Stimulated activated CD4-positive, alpha-beta T cell treated with anti-CD3 and anti-CD28 coated beads, Interleukin-12 subunit alpha, Interleukin-12 subunit beta, amount 100 ng/mL, for 4 hours (primary cell): ENCODE measurements at regions not wholly inside any gene's neighbourhood (a gene's known extent, or its start where the extent isn't known, plus 50 kb on each side); places are given as distances from the start of the nearest gene placed in this dataset.
A peak's percentile ranks its signal among the peaks of the same experiment; 100 is the strongest.

ENCODE experiments used
- DNase-seq: peaks from one replicate; pipeline ENCODE4 v3.0.0-alpha.2; 2020

- DNase-seq = no peak
These were observed 105.9 kb upstream of the ARHGEF26 start for GRCh38 chr3:154015307-154015706.

DNA sequence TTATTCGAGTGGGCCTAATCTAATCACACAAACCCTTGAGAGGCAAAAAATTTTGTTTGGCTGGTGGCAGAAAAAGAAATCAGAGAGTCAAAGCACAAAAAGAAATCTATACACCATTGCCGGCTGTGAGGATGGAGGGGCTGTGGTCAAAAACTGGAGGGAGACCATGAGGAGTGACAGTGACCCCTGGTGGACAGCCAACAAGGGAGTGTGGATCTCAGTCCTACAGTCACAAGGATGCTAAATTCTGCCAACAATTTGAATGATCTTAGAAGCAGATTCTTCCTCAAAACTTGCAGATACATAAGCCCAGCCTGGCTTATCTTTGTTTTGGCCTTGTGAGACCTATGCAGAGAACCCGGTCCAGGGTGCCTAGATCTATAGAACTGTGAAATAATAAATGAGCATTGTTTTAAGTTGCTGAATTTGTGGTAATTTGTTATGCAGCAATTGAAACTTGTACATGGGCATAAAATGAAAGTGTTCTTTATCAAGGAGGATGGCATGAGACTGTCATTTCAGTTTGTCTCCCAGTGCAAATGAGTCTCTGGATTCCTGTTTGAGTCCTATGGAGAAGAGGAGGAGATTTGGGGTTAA is 103.0 kb upstream of the ARHGEF26 start:
- peak; percentile 13 for DNase-seq

- DNase-seq = no peak
These were observed 98.6 kb upstream of the ARHGEF26 start for GRCh38 chr3:154022606-154023005.

- DNase-seq = no peak
These were observed 98.0 kb upstream of the ARHGEF26 start for GRCh38 chr3:154023148-154023547.

DNA sequence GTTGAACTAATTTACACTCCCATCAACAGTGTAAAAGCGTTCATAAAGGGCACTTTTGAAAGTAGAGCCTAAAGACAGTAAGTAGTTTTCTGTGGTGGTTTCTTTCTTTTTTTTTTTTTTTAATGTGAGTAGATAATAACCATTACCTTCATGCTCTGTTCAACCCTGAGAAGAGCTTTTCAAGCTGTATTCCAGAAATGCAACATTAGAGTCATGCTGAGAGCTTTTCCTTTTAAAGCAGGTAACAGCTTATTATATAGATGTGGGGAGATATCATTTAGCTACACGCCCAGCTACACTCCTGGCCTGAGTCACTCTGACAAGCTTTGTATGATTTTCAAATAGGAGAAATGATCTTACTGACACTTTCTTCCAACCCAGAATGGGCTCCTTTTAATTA is 96.2 kb upstream of the ARHGEF26 start:
- DNase-seq = no peak

GRCh38 chr3:154029926-154030325 is 91.3 kb upstream of the ARHGEF26 start:
- no peak for DNase-seq

GRCh38 chr3:154034797-154035330 is 86.3 kb upstream of the ARHGEF26 start:
- DNase-seq = no peak

GRCh38 chr3:154040283-154040682 is 80.9 kb upstream of the ARHGEF26 start:
- no peak for DNase-seq

- no peak for DNase-seq
These were observed 76.5 kb upstream of the ARHGEF26 start for GRCh38 chr3:154044671-154045070.

GRCh38 chr3:154050216-154050615 is 71.0 kb upstream of the ARHGEF26 start:
- DNase-seq = no peak

DNA sequence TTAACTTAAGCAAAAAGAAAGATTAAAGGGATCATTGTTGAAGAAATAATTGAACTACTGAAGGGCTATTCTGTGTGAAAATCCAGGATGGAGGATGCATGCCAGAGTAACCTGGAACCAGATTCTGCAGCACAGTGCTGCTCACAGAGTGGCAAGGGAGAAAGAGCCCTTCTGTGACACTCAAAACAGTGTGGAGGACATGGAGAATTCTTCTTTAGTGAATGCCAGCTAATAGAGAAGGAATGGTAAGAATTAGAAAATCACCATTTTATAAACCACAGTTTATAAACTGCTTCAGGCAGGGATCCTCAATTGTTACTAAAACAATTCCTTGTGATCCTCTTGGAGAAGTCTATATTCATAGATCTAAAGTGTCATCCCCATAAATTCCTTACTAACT is 70.4 kb upstream of the ARHGEF26 start:
- DNase-seq = no peak

- DNase-seq = no peak
These were observed 61.4 kb upstream of the ARHGEF26 start for GRCh38 chr3:154059833-154060232.

GRCh38 chr3:154060238-154061000 is 60.8 kb upstream of the ARHGEF26 start:
- DNase-seq = no peak

- DNase-seq = no peak
These were observed 60.2 kb upstream of the ARHGEF26 start for GRCh38 chr3:154061001-154061370.

DNA sequence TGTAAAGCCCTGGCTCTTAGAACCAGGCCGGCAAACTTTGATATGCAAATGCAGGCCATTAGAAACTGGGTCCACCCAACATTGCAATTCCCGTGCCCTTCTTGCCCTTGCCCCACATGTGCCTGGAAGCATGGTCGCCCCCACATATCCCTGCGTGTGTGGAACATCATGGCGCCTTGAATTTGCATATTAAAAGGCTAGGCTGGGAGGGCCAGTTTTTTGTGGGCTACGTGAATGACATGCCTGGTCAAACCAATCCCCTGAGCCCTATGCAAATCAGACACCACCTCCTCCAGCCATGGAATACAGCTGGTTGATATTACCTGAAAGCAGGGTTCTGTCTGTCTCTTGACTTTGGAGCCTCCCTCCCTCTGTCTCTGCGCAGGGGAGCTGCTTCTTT is 58.7 kb upstream of the ARHGEF26 start:
- no peak for DNase-seq

GRCh38 chr3:154071146-154071545 is 50.0 kb upstream of the ARHGEF26 start:
- DNase-seq = no peak
